B cell (primary cell): ENCODE measurements at regions not wholly inside any gene's neighbourhood (a gene's known extent, or its start where the extent isn't known, plus 50 kb on each side); places are given as distances from the start of the nearest gene placed in this dataset.

Experiments used
- ATAC-seq: fragments of 200-7000 bp; cut with Tn5 transposase; one replicate; pipeline ENCODE4 v1.10.0; 2021; ENCODE audit warnings: low read depth, mild to moderate bottlenecking, moderate number of reproducible peaks, moderate library complexity
- CTCF ChIA-PET: fragments of 350-600 bp; sonication (Branson Sonifier 250); formaldehyde crosslinking; loops from one replicate; lab custom pipeline; 2021; ENCODE audit warnings: antibody characterized with exemption, inconsistent platforms; lab: Charles Lee
- POLR2A ChIA-PET: fragments of 350-600 bp; sonication (Branson Sonifier 250); formaldehyde crosslinking; loops from one replicate; lab custom pipeline; 2021; ENCODE audit warnings: antibody characterized with exemption; lab: Charles Lee
- DNase-seq: peaks from one replicate; pipeline ENCODE4 v3.0.0; 2013
- H2AFZ ChIP-seq: 2 replicates; pipeline ENCODE4 v1.6.1; 2012; ENCODE audit warnings: mild to moderate bottlenecking, low read depth, low read length; ENCODE audit not compliant: insufficient read depth, poor library complexity, severe bottlenecking
- H3K27ac ChIP-seq, 2 donors: 1 replicate in 1 of 2; 2 replicates in 1 of 2; pipeline ENCODE4 v1.5.1; 2012 to 2013; ENCODE audit warnings: low read length in 2 of 2, mild to moderate bottlenecking in 2 of 2, moderate library complexity in 1 of 2
- H3K27me3 ChIP-seq, 4 experiments: fragments of 200-600 bp in 1 of 4; sonication (generic) in 1 of 4; replicated peaks in 1 of 4; 1 replicate in 2 of 4; 2 replicates in 2 of 4; pipeline versions ENCODE4 v1.6.1 to v1.7.0; 2013 to 2016; ENCODE audit warnings: low read length in 3 of 4, mild to moderate bottlenecking in 2 of 4, mixed read lengths in 1 of 4, moderate library complexity in 1 of 4; ENCODE audit not compliant: insufficient read depth in 4 of 4, control insufficient read depth in 3 of 4; ENCODE audit errors: control extremely low read depth in 1 of 4
- H3K36me3 ChIP-seq, 2 experiments: replicated peaks in 1 of 2; 1 replicate in 1 of 2; 2 replicates in 1 of 2; pipeline versions ENCODE4 v1.6.1 to v1.7.1; 2013; ENCODE audit warnings: low read length in 1 of 2; ENCODE audit not compliant: insufficient read depth in 2 of 2, control insufficient read depth in 1 of 2; ENCODE audit errors: control extremely low read depth in 1 of 2, extremely low read depth in 1 of 2
- H3K4me1 ChIP-seq, 2 donors: fragments of 200-600 bp in 1 of 2; sonication (generic) in 1 of 2; 1 replicate in 1 of 2; 2 replicates in 1 of 2; pipeline versions ENCODE4 v1.5.1 to v1.6.1; 2013 to 2017; ENCODE audit warnings: low read length in 2 of 2; ENCODE audit not compliant: control insufficient read depth in 2 of 2, insufficient read depth in 2 of 2
- H3K4me2 ChIP-seq: replicated peaks from 2 replicates; pipeline ENCODE3; 2012; ENCODE audit warnings: mild to moderate bottlenecking, low read depth, low read length; ENCODE audit not compliant: poor library complexity, severe bottlenecking
- H3K4me3 ChIP-seq, 5 experiments: fragments of 200-600 bp in 1 of 5; sonication (generic) in 1 of 5; 1 replicate in 3 of 5; 2 replicates in 2 of 5; pipeline versions ENCODE4 v1.5.1 to v1.7.0; 2011 to 2016; ENCODE audit warnings: low read length in 4 of 5, mild to moderate bottlenecking in 4 of 5, low read depth in 2 of 5, control low read depth in 1 of 5, moderate library complexity in 1 of 5; ENCODE audit not compliant: insufficient read depth in 1 of 5; ENCODE audit errors: control extremely low read depth in 1 of 5, extremely low read depth in 1 of 5
- H3K79me2 ChIP-seq: fragments of 200-600 bp; sonication (generic); one replicate; pipeline ENCODE4 v1.6.0; 2016; ENCODE audit warnings: low read length; ENCODE audit not compliant: control insufficient read depth, insufficient read depth
- H3K9ac ChIP-seq: fragments of 200-600 bp; sonication (generic); 2 replicates; pipeline ENCODE4 v1.6.1; 2017; ENCODE audit warnings: mild to moderate bottlenecking, low read length, moderate library complexity
- H3K9me3 ChIP-seq, 3 donors: one replicate each; pipeline versions ENCODE4 v1.6.1 to v1.7.1; 2013; ENCODE audit warnings: low read length in 2 of 3; ENCODE audit not compliant: control insufficient read depth in 2 of 3, insufficient read depth in 1 of 3; ENCODE audit errors: control extremely low read depth in 1 of 3
- H4K20me1 ChIP-seq: 2 replicates; pipeline ENCODE4 v1.6.0; 2012; ENCODE audit warnings: mild to moderate bottlenecking, low read length; ENCODE audit not compliant: insufficient read depth, control insufficient read depth, poor library complexity, severe bottlenecking
- H3K27ac Mint-ChIP-seq: one replicate; pipeline ENCODE4 v1.8.0; 2021; ENCODE audit warnings: mixed read lengths
- H3K27me3 Mint-ChIP-seq: one replicate; pipeline ENCODE4 v1.8.0; 2021; ENCODE audit warnings: mixed read lengths
- H3K4me1 Mint-ChIP-seq: one replicate; pipeline ENCODE4 v1.8.0; 2021; ENCODE audit warnings: mixed read lengths
- H3K4me3 Mint-ChIP-seq: one replicate; pipeline ENCODE4 v1.8.0; 2021; ENCODE audit warnings: mixed read lengths
- H3K9me3 Mint-ChIP-seq: one replicate; pipeline ENCODE4 v1.8.0; 2022; ENCODE audit warnings: mixed read lengths; ENCODE audit not compliant: insufficient read depth
- EZH2 ChIP-seq: IDR thresholded peaks from 2 replicates; pipeline ENCODE4 v1.6.1; 2012; ENCODE audit warnings: borderline replicate concordance, low read depth, mild to moderate bottlenecking, moderate library complexity, low read length; ENCODE audit not compliant: insufficient read depth, poor library complexity, severe bottlenecking
- WGBS: methylation state at CpG from one replicate; pipeline ENCODE4 v1.1.5; 2013; ENCODE audit warnings: missing lambda C conversion rate; ENCODE audit not compliant: insufficient coverage; 5-methylcytosine and 5-hydroxymethylcytosine counted together
- intact Hi-C: fragments of 100-400 bp; cut with micrococcal nuclease; formaldehyde crosslinking; loops from one replicate; pipeline ENCODE4 v1.10.0; 2022
- TF ChIP-seq, protein P1 (sequence below): fragments of 200-600 bp; IDR thresholded peaks from one replicate; pipeline ENCODE4 v1.8.0; 2022; ENCODE audit warnings: antibody characterized with exemption, mild to moderate bottlenecking

DNA sequence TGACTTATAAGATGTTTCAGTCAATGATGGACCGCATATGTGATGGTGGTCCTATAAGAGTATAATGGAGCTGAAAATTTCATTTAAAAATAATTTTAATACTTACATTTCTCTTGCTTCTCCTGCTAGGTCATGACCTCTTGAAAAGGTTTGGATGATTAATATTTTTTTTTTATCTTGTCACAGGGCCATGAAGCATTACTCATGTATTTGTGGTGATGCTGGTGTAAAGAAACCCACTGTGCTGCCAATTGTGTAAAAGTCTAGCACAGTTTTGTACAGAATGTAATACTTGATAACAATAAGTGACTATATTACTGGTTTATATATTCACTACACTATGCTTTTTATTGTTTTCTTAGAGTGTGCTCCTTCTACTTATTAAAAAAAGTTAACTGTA lies 124.2 kb upstream of the CELF4 start:
- Histone ChIP-seq H3K4me2 (no peak overlapping the region), H4K20me1 (no peaks in the 10 kb centered on the region), H3K79me2 (no peaks in the 10 kb centered on the region), H3K9me3 (peaks cover 0 to 3% (median 0%) of the 10 kb centered on the region in 3 donors), H3K4me3 (no peak overlapping the region), H3K9ac (no peak overlapping the region), H3K4me1 (no peaks in the 10 kb centered on the region), H3K27ac (no peak overlapping the region), H3K27me3 (no peaks in the 10 kb centered on the region), H2AFZ (no peak overlapping the region), H3K36me3 (no peaks in the 10 kb centered on the region)
- intact Hi-C loops, result no loop called here
- CTCF ChIA-PET, result no interaction called here
- whole genome bisulfite sequencing, result no CpG with 5 or more reads among the region's 1 CpG
- Mint-ChIP-seq H3K4me1 (no peaks in the 10 kb centered on the region), H3K9me3 (no peaks in the 10 kb centered on the region), H3K27ac (no peak overlapping the region), H3K27me3 (no peaks in the 10 kb centered on the region), H3K4me3 (no peak overlapping the region)
- DNase-seq (no peak), ATAC-seq (no peak)
- no peak for TF ChIP-seq EZH2
- TF ChIP-seq, protein P1, sequence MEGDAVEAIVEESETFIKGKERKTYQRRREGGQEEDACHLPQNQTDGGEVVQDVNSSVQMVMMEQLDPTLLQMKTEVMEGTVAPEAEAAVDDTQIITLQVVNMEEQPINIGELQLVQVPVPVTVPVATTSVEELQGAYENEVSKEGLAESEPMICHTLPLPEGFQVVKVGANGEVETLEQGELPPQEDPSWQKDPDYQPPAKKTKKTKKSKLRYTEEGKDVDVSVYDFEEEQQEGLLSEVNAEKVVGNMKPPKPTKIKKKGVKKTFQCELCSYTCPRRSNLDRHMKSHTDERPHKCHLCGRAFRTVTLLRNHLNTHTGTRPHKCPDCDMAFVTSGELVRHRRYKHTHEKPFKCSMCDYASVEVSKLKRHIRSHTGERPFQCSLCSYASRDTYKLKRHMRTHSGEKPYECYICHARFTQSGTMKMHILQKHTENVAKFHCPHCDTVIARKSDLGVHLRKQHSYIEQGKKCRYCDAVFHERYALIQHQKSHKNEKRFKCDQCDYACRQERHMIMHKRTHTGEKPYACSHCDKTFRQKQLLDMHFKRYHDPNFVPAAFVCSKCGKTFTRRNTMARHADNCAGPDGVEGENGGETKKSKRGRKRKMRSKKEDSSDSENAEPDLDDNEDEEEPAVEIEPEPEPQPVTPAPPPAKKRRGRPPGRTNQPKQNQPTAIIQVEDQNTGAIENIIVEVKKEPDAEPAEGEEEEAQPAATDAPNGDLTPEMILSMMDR, result no peak
- POLR2A ChIA-PET, result no interaction called here

DNA sequence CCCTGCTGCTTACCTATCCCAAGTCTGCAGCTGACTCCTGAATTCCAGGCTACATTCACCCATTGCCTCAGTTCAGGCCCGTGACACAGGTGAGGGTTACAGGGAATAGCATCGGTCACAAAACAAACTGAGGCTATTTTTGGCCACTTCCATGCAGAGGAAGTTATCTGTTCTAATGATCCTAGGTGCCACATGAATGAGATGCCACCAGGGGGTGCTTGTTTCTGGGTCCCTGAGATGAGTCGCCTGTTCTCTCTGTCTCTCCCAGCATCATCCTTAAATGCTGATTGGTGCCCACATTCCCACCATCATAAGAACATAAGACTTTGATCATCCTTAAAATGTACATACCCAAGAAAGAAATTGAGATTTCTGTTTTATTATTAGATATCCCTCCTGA lies 119.0 kb upstream of the CELF4 start:
- Mint-ChIP-seq H3K27me3 (no peaks in the 10 kb centered on the region), H3K27ac (no peak overlapping the region), H3K9me3 (peaks cover 3% of the 10 kb centered on the region), H3K4me1 (no peaks in the 10 kb centered on the region), H3K4me3 (no peak overlapping the region)
- WGBS, result 80% methylated on average over 2 of the region's 3 CpGs
- Histone ChIP-seq H4K20me1 (no peaks in the 10 kb centered on the region), H3K36me3 (no peaks in the 10 kb centered on the region), H3K79me2 (no peaks in the 10 kb centered on the region), H3K9ac (no peak overlapping the region), H3K4me3 (no peak overlapping the region), H2AFZ (no peak overlapping the region), H3K27ac (no peak overlapping the region), H3K4me1 (no peaks in the 10 kb centered on the region), H3K27me3 (no peaks in the 10 kb centered on the region), H3K4me2 (no peak overlapping the region), H3K9me3 (no peaks in the 10 kb centered on the region)
- intact Hi-C loops, result no loop called here
- ChIA-PET CTCF (no interaction called here), POLR2A (no interaction called here)
- ATAC-seq (no peak), DNase-seq (no peak)
- no peak for TF ChIP-seq EZH2
- TF ChIP-seq, protein P1, result no peak
